Caco-2 (cell line): ENCODE measurements at regions not wholly inside any gene's neighbourhood (a gene's known extent, or its start where the extent isn't known, plus 50 kb on each side); places are given as distances from the start of the nearest gene placed in this dataset.
"Not testable (repeated sequence)": the region's sequence is repeated elsewhere in the genome, so short reads cannot be mapped to it uniquely, and the experiment has no call there.

Experiments used
- BruUV-seq: library from RNA; stranded (reverse); fragments of 400-500 nt; replicated peaks from 2 replicates; lab custom pipeline; 2021; lab: Mats Ljungman, UMichigan
- CTCF ChIA-PET: fragments of 300-600 bp; sonication (Branson Sonifier 250); formaldehyde crosslinking; loops from one replicate; lab custom pipeline; 2022; ENCODE audit warnings: antibody characterized with exemption; lab: Charles Lee
- POLR2A ChIA-PET: fragments of 300-600 bp; sonication (Branson Sonifier 250); formaldehyde crosslinking; loops from one replicate; lab custom pipeline; 2022; ENCODE audit warnings: antibody characterized with exemption; lab: Charles Lee
- DNase-seq, 2 experiments: peaks; one replicate each; pipeline versions ENCODE4 v3.0.0 to v3.0.0-alpha.2; 2020 to 2022
- H3K27me3 ChIP-seq: replicated peaks from 2 replicates; pipeline ENCODE4 v1.6.0; 2011; ENCODE audit warnings: low read length; ENCODE audit not compliant: control insufficient read depth, insufficient read depth
- H3K36me3 ChIP-seq: 2 replicates; pipeline ENCODE4 v1.5.1; 2011; ENCODE audit warnings: low read length; ENCODE audit not compliant: control insufficient read depth, insufficient read depth
- H3K4me1 ChIP-seq: fragments of 250-450 bp; sonication (Bioruptor Pico); 2 replicates; pipeline ENCODE4 v1.5.1; 2020; ENCODE audit warnings: mild to moderate bottlenecking
- H3K4me3 ChIP-seq: 2 replicates; pipeline ENCODE4 v1.5.1; 2011; ENCODE audit warnings: low read depth, mild to moderate bottlenecking, control low read depth, low read length
- H3K9me3 ChIP-seq: fragments of 250-450 bp; sonication (Bioruptor Pico); 2 replicates; pipeline ENCODE4 v1.5.1; 2020; ENCODE audit warnings: mild to moderate bottlenecking, moderate library complexity
- H3K27ac Mint-ChIP-seq: one replicate; pipeline ENCODE4 v1.8.0; 2022; ENCODE audit warnings: mixed read lengths; ENCODE audit not compliant: unreplicated experiment
- H3K27me3 Mint-ChIP-seq: one replicate; pipeline ENCODE4 v1.8.0; 2022; ENCODE audit warnings: mixed read lengths; ENCODE audit not compliant: insufficient read depth, unreplicated experiment
- H3K36me3 Mint-ChIP-seq: one replicate; pipeline ENCODE4 v1.8.0; 2022; ENCODE audit warnings: mild to moderate bottlenecking, mixed read lengths; ENCODE audit not compliant: insufficient read depth, unreplicated experiment
- H3K4me1 Mint-ChIP-seq: one replicate; pipeline ENCODE4 v1.8.0; 2022; ENCODE audit warnings: low read depth, mixed read lengths; ENCODE audit not compliant: unreplicated experiment
- H3K4me3 Mint-ChIP-seq: one replicate; pipeline ENCODE4 v1.8.0; 2022; ENCODE audit warnings: mild to moderate bottlenecking, moderate library complexity, mixed read lengths; ENCODE audit not compliant: unreplicated experiment
- H3K9me3 Mint-ChIP-seq: one replicate; pipeline ENCODE4 v1.8.0; 2022; ENCODE audit warnings: mixed read lengths; ENCODE audit not compliant: unreplicated experiment
- intact Hi-C: fragments of 100-400 bp; cut with micrococcal nuclease; formaldehyde crosslinking; loops from one replicate; pipeline ENCODE4 v1.10.0; 2022; ENCODE audit not compliant: unreplicated experiment
- TF ChIP-seq, protein P1 (sequence below), 2 experiments: fragments of 200-600 bp in 1 of 2; IDR thresholded peaks; 1 replicate in 1 of 2; 2 replicates in 1 of 2; pipeline versions ENCODE4 v1.5.1 to v1.8.0; 2011 to 2022; ENCODE audit warnings: antibody characterized with exemption in 1 of 2, control low read depth in 1 of 2, inconsistent platforms in 1 of 2, low read depth in 1 of 2, low read length in 1 of 2, mild to moderate bottlenecking in 1 of 2, moderate library complexity in 1 of 2; ENCODE audit not compliant: insufficient read depth in 1 of 2, severe bottlenecking in 1 of 2, unreplicated experiment in 1 of 2

- intact Hi-C loops: no loop called here
- Histone ChIP-seq H3K4me3 (no peak overlapping the region), H3K27me3 (no peaks in the 10 kb centered on the region), H3K9me3 (no peaks in the 10 kb centered on the region), H3K36me3 (no peaks in the 10 kb centered on the region), H3K4me1 (no peaks in the 10 kb centered on the region)
- Mint-ChIP-seq H3K36me3 (peaks cover 5% of the 10 kb centered on the region), H3K4me3 (no peak overlapping the region), H3K9me3 (no peaks in the 10 kb centered on the region), H3K4me1 (no peaks in the 10 kb centered on the region), H3K27me3 (peaks cover 2% of the 10 kb centered on the region), H3K27ac (no peak overlapping the region)
- POLR2A ChIA-PET: no interaction called here
- DNase-seq: no peak
- CTCF ChIA-PET: no interaction called here
- no TSS peak for BruUV-seq
- TF ChIP-seq, protein P1, sequence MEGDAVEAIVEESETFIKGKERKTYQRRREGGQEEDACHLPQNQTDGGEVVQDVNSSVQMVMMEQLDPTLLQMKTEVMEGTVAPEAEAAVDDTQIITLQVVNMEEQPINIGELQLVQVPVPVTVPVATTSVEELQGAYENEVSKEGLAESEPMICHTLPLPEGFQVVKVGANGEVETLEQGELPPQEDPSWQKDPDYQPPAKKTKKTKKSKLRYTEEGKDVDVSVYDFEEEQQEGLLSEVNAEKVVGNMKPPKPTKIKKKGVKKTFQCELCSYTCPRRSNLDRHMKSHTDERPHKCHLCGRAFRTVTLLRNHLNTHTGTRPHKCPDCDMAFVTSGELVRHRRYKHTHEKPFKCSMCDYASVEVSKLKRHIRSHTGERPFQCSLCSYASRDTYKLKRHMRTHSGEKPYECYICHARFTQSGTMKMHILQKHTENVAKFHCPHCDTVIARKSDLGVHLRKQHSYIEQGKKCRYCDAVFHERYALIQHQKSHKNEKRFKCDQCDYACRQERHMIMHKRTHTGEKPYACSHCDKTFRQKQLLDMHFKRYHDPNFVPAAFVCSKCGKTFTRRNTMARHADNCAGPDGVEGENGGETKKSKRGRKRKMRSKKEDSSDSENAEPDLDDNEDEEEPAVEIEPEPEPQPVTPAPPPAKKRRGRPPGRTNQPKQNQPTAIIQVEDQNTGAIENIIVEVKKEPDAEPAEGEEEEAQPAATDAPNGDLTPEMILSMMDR (IDR thresholded peaks at IDR 0.05; ENCODE audit: insufficient read depth in 1 of 2, low read depth in 1 of 2, low read length in 1 of 2, severe bottlenecking in 1 of 2, unreplicated experiment in 1 of 2): no peak
Measured at GRCh38 chr14:66025779-66026178, 460.4 kb upstream of the CCDC196 start.

DNA sequence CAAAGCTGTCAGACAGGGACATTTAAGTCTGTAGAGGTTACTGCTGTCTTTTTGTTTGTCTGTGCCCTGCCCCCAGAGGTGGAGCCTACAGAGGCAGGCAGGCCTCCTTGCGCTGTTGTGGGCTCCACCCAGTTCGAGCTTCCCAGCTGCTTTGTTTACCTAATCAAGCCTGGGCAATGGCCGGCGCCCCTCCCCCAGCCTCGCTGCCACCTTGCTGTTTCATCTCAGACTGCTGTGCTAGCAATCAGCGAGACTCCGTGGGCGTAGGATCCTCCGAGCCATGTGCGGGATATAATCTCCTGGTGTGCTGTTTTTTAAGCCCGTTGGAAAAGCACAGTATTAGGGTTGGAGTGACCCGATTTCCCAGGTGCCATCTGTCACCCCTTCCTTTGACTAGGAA is 454.2 kb upstream of the CCDC196 start:
- H3K4me3 Mint-ChIP-seq, H3K27me3 Mint-ChIP-seq, BruUV-seq, H3K4me1 Mint-ChIP-seq, H3K9me3 ChIP-seq, H3K36me3 Mint-ChIP-seq, CTCF ChIA-PET, H3K4me3 ChIP-seq, DNase-seq, H3K36me3 ChIP-seq, H3K9me3 Mint-ChIP-seq, intact Hi-C loops, POLR2A ChIA-PET, H3K27ac Mint-ChIP-seq, H3K4me1 ChIP-seq, H3K27me3 ChIP-seq: not testable (repeated sequence)

GRCh38 chr14:66032800-66033199 is 453.4 kb upstream of the CCDC196 start:
- no TSS peak for BruUV-seq
- Histone ChIP-seq H3K9me3 (no peaks in the 10 kb centered on the region), H3K27me3 (no peaks in the 10 kb centered on the region), H3K4me1 (no peaks in the 10 kb centered on the region), H3K4me3 (no peak overlapping the region), H3K36me3 (no peaks in the 10 kb centered on the region)
- peaks cover 9% of the 10 kb centered on the region for H3K9me3 Mint-ChIP-seq
- peaks cover 5% of the 10 kb centered on the region for H3K36me3 Mint-ChIP-seq
- TF ChIP-seq, protein P1 (IDR thresholded peaks at IDR 0.05; ENCODE audit: insufficient read depth in 1 of 2, low read depth in 1 of 2, low read length in 1 of 2, severe bottlenecking in 1 of 2, unreplicated experiment in 1 of 2): no peak
- ChIA-PET POLR2A (no interaction called here), CTCF (no interaction called here)
- H3K4me3 Mint-ChIP-seq: no peak overlapping the region
- no peak overlapping the region for H3K27ac Mint-ChIP-seq
- intact Hi-C loops: no loop called here
- DNase-seq: no peak
- no peaks in the 10 kb centered on the region for H3K4me1 Mint-ChIP-seq
- no peaks in the 10 kb centered on the region for H3K27me3 Mint-ChIP-seq

DNA sequence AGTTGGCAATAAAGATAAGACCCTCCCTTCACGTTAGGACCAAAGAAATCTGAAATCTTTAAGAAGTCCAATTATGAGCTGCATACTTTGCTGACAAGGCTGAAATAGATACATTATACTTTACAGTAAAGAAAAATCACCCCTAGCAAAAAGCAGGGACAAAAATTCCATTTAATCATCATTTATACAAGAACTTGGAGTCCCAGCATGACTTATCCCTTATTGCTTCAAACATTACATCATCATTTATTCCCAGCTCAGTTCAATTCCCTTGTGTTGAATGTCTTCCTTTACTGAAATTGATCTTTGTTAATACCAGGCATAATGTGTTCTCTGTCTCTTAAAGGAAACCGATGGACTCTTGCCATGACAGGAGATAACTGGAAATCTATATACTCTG is 449.6 kb upstream of the CCDC196 start:
- intact Hi-C loops: no loop called here
- Mint-ChIP-seq H3K27me3 (peaks cover 12% of the 10 kb centered on the region), H3K4me1 (no peaks in the 10 kb centered on the region), H3K9me3 (peaks cover 9% of the 10 kb centered on the region), H3K36me3 (no peaks in the 10 kb centered on the region), H3K27ac (no peak overlapping the region), H3K4me3 (no peak overlapping the region)
- Histone ChIP-seq H3K36me3 (no peaks in the 10 kb centered on the region), H3K9me3 (no peaks in the 10 kb centered on the region), H3K4me3 (no peak overlapping the region), H3K4me1 (no peaks in the 10 kb centered on the region), H3K27me3 (no peaks in the 10 kb centered on the region)
- TF ChIP-seq, protein P1 (IDR thresholded peaks at IDR 0.05; ENCODE audit: insufficient read depth in 1 of 2, low read depth in 1 of 2, low read length in 1 of 2, severe bottlenecking in 1 of 2, unreplicated experiment in 1 of 2): no peak
- CTCF ChIA-PET: no interaction called here
- no peak for DNase-seq
- BruUV-seq: no TSS peak
- POLR2A ChIA-PET: no interaction called here
